ENCODE measurements at regions not wholly inside any gene's neighbourhood (a gene's known extent, or its start where the extent isn't known, plus 50 kb on each side); places are given as distances from the start of the nearest gene placed in this dataset.

GRCh38 chr3:177443469-177443868 is 246.2 kb upstream of the TBL1XR1 start:
- Histone ChIP-seq H3K79me2 (ENCODE audit: control insufficient read depth, insufficient read depth, low read length) (no peaks in the 10 kb centered on the region), H3K4me3 (ENCODE audit: control extremely low read depth in 1 of 5, extremely low read depth in 1 of 5, insufficient read depth in 1 of 5, low read depth in 2 of 5, low read length in 4 of 5) (no peak overlapping the region), H2AFZ (ENCODE audit: insufficient read depth, low read depth, low read length, poor library complexity, severe bottlenecking) (no peak overlapping the region), H3K9me3 (ENCODE audit: control extremely low read depth in 1 of 3, control insufficient read depth in 2 of 3, insufficient read depth in 1 of 3, low read length in 2 of 3) (no peaks in the 10 kb centered on the region), H3K36me3 (replicated peaks in 1 of 2; ENCODE audit: control extremely low read depth in 1 of 2, control insufficient read depth in 1 of 2, extremely low read depth in 1 of 2, insufficient read depth in 2 of 2, low read length in 1 of 2) (no peaks in the 10 kb centered on the region), H3K27ac (ENCODE audit: low read length in 2 of 2) (no peak overlapping the region), H3K4me2 (replicated peaks; ENCODE audit: low read depth, low read length, poor library complexity, severe bottlenecking) (no peak overlapping the region), H3K4me1 (ENCODE audit: control insufficient read depth in 2 of 2, insufficient read depth in 2 of 2, low read length in 2 of 2) (peaks cover 13% of the 10 kb centered on the region in 2 donors), H3K27me3 (replicated peaks in 1 of 4; ENCODE audit: control extremely low read depth in 1 of 4, control insufficient read depth in 3 of 4, insufficient read depth in 4 of 4, low read length in 3 of 4) (no peaks in the 10 kb centered on the region), H3K9ac (ENCODE audit: low read length) (no peak overlapping the region), H4K20me1 (ENCODE audit: control insufficient read depth, insufficient read depth, low read length, poor library complexity, severe bottlenecking) (no peaks in the 10 kb centered on the region)
- H3K4me3 Mint-ChIP-seq: no peak overlapping the region
- ATAC-seq (ENCODE audit: low read depth) (no peak), DNase-seq (no peak)
- H3K9me3 Mint-ChIP-seq (ENCODE audit: insufficient read depth): no peaks in the 10 kb centered on the region
- H3K4me1 Mint-ChIP-seq: peaks cover 22% of the 10 kb centered on the region
- intact Hi-C loops (cut with micrococcal nuclease): loop anchor here (2.0 to 10.0 kb wide), 2 partner anchors 83 to 389 kb away; no protein-coding TSS in a partner anchor
- 100% methylated on average over 3 of the region's 3 CpGs for WGBS (ENCODE audit: insufficient coverage)
- ChIA-PET POLR2A (no interaction called here), CTCF (no interaction called here)
- no peaks in the 10 kb centered on the region for H3K27me3 Mint-ChIP-seq
- peak overlapping the region; percentile 10 for H3K27ac Mint-ChIP-seq
- TF ChIP-seq EZH2 (IDR thresholded peaks at IDR 0.05; ENCODE audit: borderline replicate concordance, insufficient read depth, low read depth, low read length, poor library complexity, severe bottlenecking) (no peak), CTCF (IDR thresholded peaks at IDR 0.05) (no peak)

- Histone ChIP-seq H3K4me3 (ENCODE audit: control extremely low read depth in 1 of 5, extremely low read depth in 1 of 5, insufficient read depth in 1 of 5, low read depth in 2 of 5, low read length in 4 of 5) (no peak overlapping the region), H4K20me1 (ENCODE audit: control insufficient read depth, insufficient read depth, low read length, poor library complexity, severe bottlenecking) (no peaks in the 10 kb centered on the region), H3K4me1 (ENCODE audit: control insufficient read depth in 2 of 2, insufficient read depth in 2 of 2, low read length in 2 of 2) (peaks cover 20 to 24% of the 10 kb centered on the region in 2 donors), H3K79me2 (ENCODE audit: control insufficient read depth, insufficient read depth, low read length) (no peaks in the 10 kb centered on the region), H3K27ac (ENCODE audit: low read length in 2 of 2) (no peak overlapping the region), H3K9me3 (ENCODE audit: control extremely low read depth in 1 of 3, control insufficient read depth in 2 of 3, insufficient read depth in 1 of 3, low read length in 2 of 3) (no peaks in the 10 kb centered on the region), H3K4me2 (replicated peaks; ENCODE audit: low read depth, low read length, poor library complexity, severe bottlenecking) (no peak overlapping the region), H3K36me3 (replicated peaks in 1 of 2; ENCODE audit: control extremely low read depth in 1 of 2, control insufficient read depth in 1 of 2, extremely low read depth in 1 of 2, insufficient read depth in 2 of 2, low read length in 1 of 2) (no peaks in the 10 kb centered on the region), H2AFZ (ENCODE audit: insufficient read depth, low read depth, low read length, poor library complexity, severe bottlenecking) (no peak overlapping the region), H3K27me3 (replicated peaks in 1 of 4; ENCODE audit: control extremely low read depth in 1 of 4, control insufficient read depth in 3 of 4, insufficient read depth in 4 of 4, low read length in 3 of 4) (no peaks in the 10 kb centered on the region), H3K9ac (ENCODE audit: low read length) (no peak overlapping the region)
- H3K4me3 Mint-ChIP-seq: no peak overlapping the region
- H3K27me3 Mint-ChIP-seq: no peaks in the 10 kb centered on the region
- intact Hi-C loops (cut with micrococcal nuclease): loop anchor here (10.0 kb wide), 1 partner anchor 390 kb away; no protein-coding TSS in a partner anchor
- no peak for ATAC-seq (ENCODE audit: low read depth)
- no CpG with 5 or more reads among the region's 1 CpG for WGBS (ENCODE audit: insufficient coverage)
- ChIA-PET CTCF (no interaction called here), POLR2A (no interaction called here)
- no peak overlapping the region for H3K27ac Mint-ChIP-seq
- H3K4me1 Mint-ChIP-seq: peaks cover 31% of the 10 kb centered on the region
- no peaks in the 10 kb centered on the region for H3K9me3 Mint-ChIP-seq (ENCODE audit: insufficient read depth)
- DNase-seq: no peak
- TF ChIP-seq EZH2 (IDR thresholded peaks at IDR 0.05; ENCODE audit: borderline replicate concordance, insufficient read depth, low read depth, low read length, poor library complexity, severe bottlenecking) (no peak), CTCF (IDR thresholded peaks at IDR 0.05) (no peak)
These were observed 247.4 kb upstream of the TBL1XR1 start for GRCh38 chr3:177444696-177445095.
